Rectal smooth muscle tissue (tissue), 1 donor: ENCODE measurements at regions not wholly inside any gene's neighbourhood (a gene's known extent, or its start where the extent isn't known, plus 50 kb on each side); places are given as distances from the start of the nearest gene placed in this dataset.
"Not testable (repeated sequence)": the region's sequence is repeated elsewhere in the genome, so short reads cannot be mapped to it uniquely, and the experiment has no call there.

ENCODE experiments used
- H3K27ac ChIP-seq: one replicate; pipeline ENCODE4 v1.7.0; 2013; ENCODE audit warnings: low read depth, low read length, inconsistent platforms
- H3K27me3 ChIP-seq: one replicate; pipeline ENCODE4 v1.7.0; 2013; ENCODE audit warnings: low read length; ENCODE audit not compliant: control insufficient read depth, insufficient read depth
- H3K36me3 ChIP-seq: one replicate; pipeline ENCODE4 v1.7.0; 2013; ENCODE audit warnings: low read length; ENCODE audit not compliant: control insufficient read depth, insufficient read depth
- H3K4me1 ChIP-seq: one replicate; pipeline ENCODE4 v1.7.0; 2013; ENCODE audit warnings: low read length; ENCODE audit not compliant: control insufficient read depth, insufficient read depth
- H3K4me3 ChIP-seq: one replicate; pipeline ENCODE4 v1.7.0; 2013; ENCODE audit warnings: low read length
- H3K9ac ChIP-seq: one replicate; pipeline ENCODE4 v1.7.0; 2013; ENCODE audit warnings: low read length

GRCh38 chr2:160574468-160575140, 81.0 kb upstream of the RBMS1 start:
- Histone ChIP-seq H3K4me1 (no peaks in the 10 kb centered on the region), H3K9ac (no peak overlapping the region), H3K27me3 (no peaks in the 10 kb centered on the region), H3K36me3 (no peaks in the 10 kb centered on the region), H3K27ac (no peak overlapping the region), H3K4me3 (no peak overlapping the region)

GRCh38 chr2:160575368-160575767, 81.8 kb upstream of the RBMS1 start:
- no peak overlapping the region for H3K4me3 ChIP-seq
- H3K4me1 ChIP-seq = no peaks in the 10 kb centered on the region
- H3K27me3 ChIP-seq = no peaks in the 10 kb centered on the region
- H3K9ac ChIP-seq = no peak overlapping the region
- H3K36me3 ChIP-seq = no peaks in the 10 kb centered on the region
- no peak overlapping the region for H3K27ac ChIP-seq

GRCh38 chr2:160576054-160576499, 82.5 kb upstream of the RBMS1 start:
- no peaks in the 10 kb centered on the region for H3K4me1 ChIP-seq
- H3K36me3 ChIP-seq = no peaks in the 10 kb centered on the region
- no peak overlapping the region for H3K4me3 ChIP-seq
- H3K27ac ChIP-seq = no peak overlapping the region
- H3K27me3 ChIP-seq = no peaks in the 10 kb centered on the region
- H3K9ac ChIP-seq = no peak overlapping the region

GRCh38 chr2:160577081-160577480, 83.5 kb upstream of the RBMS1 start:
- H3K4me1 ChIP-seq, H3K27me3 ChIP-seq, H3K27ac ChIP-seq, H3K4me3 ChIP-seq, H3K9ac ChIP-seq, H3K36me3 ChIP-seq: not testable (repeated sequence)

- no peak overlapping the region for H3K27ac ChIP-seq
- H3K36me3 ChIP-seq = no peaks in the 10 kb centered on the region
- no peak overlapping the region for H3K9ac ChIP-seq
- H3K4me1 ChIP-seq = peaks cover 17% of the 10 kb centered on the region
- H3K4me3 ChIP-seq = no peak overlapping the region
- no peaks in the 10 kb centered on the region for H3K27me3 ChIP-seq
Observed at GRCh38 chr2:160581035-160581434, 87.4 kb upstream of the RBMS1 start.

GRCh38 chr2:160581448-160581847, 87.8 kb upstream of the RBMS1 start:
- Histone ChIP-seq H3K4me1 (peaks cover 17% of the 10 kb centered on the region), H3K36me3 (no peaks in the 10 kb centered on the region), H3K9ac (no peak overlapping the region), H3K27me3 (no peaks in the 10 kb centered on the region), H3K27ac (no peak overlapping the region), H3K4me3 (no peak overlapping the region)

- no peaks in the 10 kb centered on the region for H3K36me3 ChIP-seq
- H3K4me1 ChIP-seq = peaks cover 17% of the 10 kb centered on the region
- no peaks in the 10 kb centered on the region for H3K27me3 ChIP-seq
- no peak overlapping the region for H3K9ac ChIP-seq
- H3K27ac ChIP-seq = peak overlapping the region; percentile 66
- no peak overlapping the region for H3K4me3 ChIP-seq
Observed at GRCh38 chr2:160582081-160582480, 88.5 kb upstream of the RBMS1 start.

- Histone ChIP-seq H3K36me3 (no peaks in the 10 kb centered on the region), H3K27me3 (no peaks in the 10 kb centered on the region), H3K9ac (no peak overlapping the region), H3K4me1 (peaks cover 17% of the 10 kb centered on the region), H3K4me3 (no peak overlapping the region), H3K27ac (peak overlapping the region; percentile 66)
Observed at GRCh38 chr2:160582490-160583145, 89.0 kb upstream of the RBMS1 start.

GRCh38 chr2:160583146-160583535, 89.5 kb upstream of the RBMS1 start:
- Histone ChIP-seq H3K9ac (no peak overlapping the region), H3K36me3 (no peaks in the 10 kb centered on the region), H3K4me3 (no peak overlapping the region), H3K4me1 (peaks cover 17% of the 10 kb centered on the region), H3K27me3 (no peaks in the 10 kb centered on the region), H3K27ac (peak overlapping the region; percentile 66)

- Histone ChIP-seq H3K9ac (no peak overlapping the region), H3K36me3 (no peaks in the 10 kb centered on the region), H3K4me1 (peaks cover 17% of the 10 kb centered on the region), H3K4me3 (no peak overlapping the region), H3K27me3 (no peaks in the 10 kb centered on the region), H3K27ac (peak overlapping the region; percentile 66)
Observed at GRCh38 chr2:160583813-160584537, 90.4 kb upstream of the RBMS1 start.

- no peak overlapping the region for H3K9ac ChIP-seq
Observed at GRCh38 chr2:160584972-160585494, 91.4 kb upstream of the RBMS1 start.

GRCh38 chr2:160590664-160591063, 97.1 kb upstream of the RBMS1 start:
- H3K27me3 ChIP-seq = no peaks in the 10 kb centered on the region
- H3K27ac ChIP-seq = peak overlapping the region; percentile 32
- no peaks in the 10 kb centered on the region for H3K36me3 ChIP-seq
- H3K9ac ChIP-seq = no peak overlapping the region
- no peaks in the 10 kb centered on the region for H3K4me1 ChIP-seq
- H3K4me3 ChIP-seq = no peak overlapping the region

More at GRCh38 chr2:160584972-160585494, 91.4 kb upstream of the RBMS1 start:
- peak overlapping the region; percentile 46 for H3K27ac ChIP-seq
- peaks cover 17% of the 10 kb centered on the region for H3K4me1 ChIP-seq
- no peak overlapping the region for H3K4me3 ChIP-seq
- no peaks in the 10 kb centered on the region for H3K36me3 ChIP-seq
- no peaks in the 10 kb centered on the region for H3K27me3 ChIP-seq
